ENCODE measurements at regions not wholly inside any gene's neighbourhood (a gene's known extent, or its start where the extent isn't known, plus 50 kb on each side); places are given as distances from the start of the nearest gene placed in this dataset.

DNA sequence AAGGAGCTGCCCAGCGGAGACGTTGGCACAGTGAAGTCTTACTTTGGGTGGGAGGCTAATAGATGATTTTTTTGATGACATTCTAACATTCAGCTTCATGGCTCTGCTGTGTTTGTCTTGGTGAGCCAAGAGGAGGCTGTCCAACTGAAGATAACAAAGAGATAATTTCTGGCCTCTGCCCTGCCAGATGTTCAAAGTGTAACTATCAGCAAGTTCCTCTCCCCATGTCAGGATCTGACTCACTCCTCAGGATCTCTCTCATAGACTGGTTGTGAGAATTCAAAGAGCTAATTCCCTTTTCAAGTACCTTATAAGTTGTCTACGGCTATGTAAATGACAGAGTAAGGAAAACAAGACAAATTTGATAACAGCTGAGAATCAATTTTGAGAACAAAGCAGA is 1340.9 kb downstream of the XPNPEP1 start:
- Histone ChIP-seq H3F3A (ENCODE audit: insufficient read depth, low read length, poor library complexity, severe bottlenecking) (no peaks in the 10 kb centered on the region), H3K4me2 (ENCODE audit: low read length) (no peak overlapping the region), H3K27ac (ENCODE audit: low read length) (no peak overlapping the region), H4K20me1 (ENCODE audit: insufficient read depth) (no peaks in the 10 kb centered on the region), H3K9me3 (ENCODE audit: low read length) (no peaks in the 10 kb centered on the region), H3K79me2 (replicated peaks; ENCODE audit: insufficient read depth, low read length) (no peaks in the 10 kb centered on the region), H3K9me2 (ENCODE audit: insufficient read depth, low read length) (no peaks in the 10 kb centered on the region), H3K27me3 (ENCODE audit: insufficient read depth, low read depth, low read length) (no peaks in the 10 kb centered on the region), H3K9ac (ENCODE audit: low read length) (no peak overlapping the region), H2AFZ (ENCODE audit: low read depth, low read length) (no peak overlapping the region), H3K36me3 (ENCODE audit: insufficient read depth, low read length) (no peaks in the 10 kb centered on the region), H3K4me3 (ENCODE audit: low read length) (no peak overlapping the region)
- no peak for TF ChIP-seq EZH2 (IDR thresholded peaks at IDR 0.05; ENCODE audit: borderline replicate concordance, insufficient read depth, low read length, poor library complexity, severe bottlenecking)

- Histone ChIP-seq H2AFZ (ENCODE audit: low read depth, low read length) (no peak overlapping the region), H3K36me3 (ENCODE audit: insufficient read depth, low read length) (no peaks in the 10 kb centered on the region), H3K27ac (ENCODE audit: low read length) (no peak overlapping the region), H3F3A (ENCODE audit: insufficient read depth, low read length, poor library complexity, severe bottlenecking) (no peaks in the 10 kb centered on the region), H3K4me3 (ENCODE audit: low read length) (no peak overlapping the region), H3K9ac (ENCODE audit: low read length) (no peak overlapping the region), H3K9me3 (ENCODE audit: low read length) (no peaks in the 10 kb centered on the region), H3K4me2 (ENCODE audit: low read length) (no peak overlapping the region), H3K79me2 (replicated peaks; ENCODE audit: insufficient read depth, low read length) (no peaks in the 10 kb centered on the region), H4K20me1 (ENCODE audit: insufficient read depth) (no peaks in the 10 kb centered on the region), H3K27me3 (ENCODE audit: insufficient read depth, low read depth, low read length) (no peaks in the 10 kb centered on the region), H3K9me2 (ENCODE audit: insufficient read depth, low read length) (no peaks in the 10 kb centered on the region)
- no peak for TF ChIP-seq MXI1 (conservative IDR thresholded peaks at IDR 0.05; ENCODE audit: poor library complexity, severe bottlenecking)
- TF ChIP-seq CTCF (IDR thresholded peaks at IDR 0.05; ENCODE audit: poor library complexity, severe bottlenecking): no peak
- TF ChIP-seq POLR2AphosphoS5 (IDR thresholded peaks at IDR 0.05): no peak
- no peak for TF ChIP-seq TAF1 (IDR thresholded peaks at IDR 0.05; ENCODE audit: low read depth)
- TF ChIP-seq EP300 (conservative IDR thresholded peaks at IDR 0.05; ENCODE audit: poor library complexity, severe bottlenecking): no peak
- no peak for TF ChIP-seq EZH2 (IDR thresholded peaks at IDR 0.05; ENCODE audit: borderline replicate concordance, insufficient read depth, low read length, poor library complexity, severe bottlenecking)
- no peak for TF ChIP-seq REST (IDR thresholded peaks at IDR 0.05; ENCODE audit: borderline replicate concordance)
- no peak for TF ChIP-seq RAD21 (conservative IDR thresholded peaks at IDR 0.05)
Measured at GRCh38 chr10:108578258-108578657, 1345.1 kb downstream of the XPNPEP1 start.

GRCh38 chr10:108574233-108574632 is 1349.1 kb downstream of the XPNPEP1 start:
- Histone ChIP-seq H3K36me3 (ENCODE audit: insufficient read depth, low read length) (no peaks in the 10 kb centered on the region), H2AFZ (ENCODE audit: low read depth, low read length) (no peak overlapping the region), H3K4me3 (ENCODE audit: low read length) (no peak overlapping the region), H3K27ac (ENCODE audit: low read length) (peak overlapping the region; percentile 39), H3K9me2 (ENCODE audit: insufficient read depth, low read length) (no peaks in the 10 kb centered on the region), H3K79me2 (replicated peaks; ENCODE audit: insufficient read depth, low read length) (no peaks in the 10 kb centered on the region), H3K27me3 (ENCODE audit: insufficient read depth, low read depth, low read length) (no peaks in the 10 kb centered on the region), H3K9ac (ENCODE audit: low read length) (no peak overlapping the region), H3K4me2 (ENCODE audit: low read length) (no peak overlapping the region), H3F3A (ENCODE audit: insufficient read depth, low read length, poor library complexity, severe bottlenecking) (no peaks in the 10 kb centered on the region), H3K9me3 (ENCODE audit: low read length) (no peaks in the 10 kb centered on the region), H4K20me1 (ENCODE audit: insufficient read depth) (no peaks in the 10 kb centered on the region)
- no peak for TF ChIP-seq REST (IDR thresholded peaks at IDR 0.05; ENCODE audit: borderline replicate concordance)
- no peak for TF ChIP-seq RAD21 (conservative IDR thresholded peaks at IDR 0.05)
- TF ChIP-seq POLR2AphosphoS5 (IDR thresholded peaks at IDR 0.05): peak; percentile 66
- TF ChIP-seq CTCF (IDR thresholded peaks at IDR 0.05; ENCODE audit: poor library complexity, severe bottlenecking): no peak
- peak; percentile 54 for TF ChIP-seq EP300 (conservative IDR thresholded peaks at IDR 0.05; ENCODE audit: poor library complexity, severe bottlenecking)
- TF ChIP-seq TAF1 (IDR thresholded peaks at IDR 0.05; ENCODE audit: low read depth): no peak
- TF ChIP-seq EZH2 (IDR thresholded peaks at IDR 0.05; ENCODE audit: borderline replicate concordance, insufficient read depth, low read length, poor library complexity, severe bottlenecking): no peak
- peak; percentile 19 for TF ChIP-seq SMC3 (conservative IDR thresholded peaks at IDR 0.05; ENCODE audit: poor library complexity)
- TF ChIP-seq MXI1 (conservative IDR thresholded peaks at IDR 0.05; ENCODE audit: poor library complexity, severe bottlenecking): no peak
